ENCODE measurements at regions not wholly inside any gene's neighbourhood (a gene's known extent, or its start where the extent isn't known, plus 50 kb on each side); places are given as distances from the start of the nearest gene placed in this dataset.
"Not testable (repeated sequence)": the region's sequence is repeated elsewhere in the genome, so short reads cannot be mapped to it uniquely, and the experiment has no call there.

DNA sequence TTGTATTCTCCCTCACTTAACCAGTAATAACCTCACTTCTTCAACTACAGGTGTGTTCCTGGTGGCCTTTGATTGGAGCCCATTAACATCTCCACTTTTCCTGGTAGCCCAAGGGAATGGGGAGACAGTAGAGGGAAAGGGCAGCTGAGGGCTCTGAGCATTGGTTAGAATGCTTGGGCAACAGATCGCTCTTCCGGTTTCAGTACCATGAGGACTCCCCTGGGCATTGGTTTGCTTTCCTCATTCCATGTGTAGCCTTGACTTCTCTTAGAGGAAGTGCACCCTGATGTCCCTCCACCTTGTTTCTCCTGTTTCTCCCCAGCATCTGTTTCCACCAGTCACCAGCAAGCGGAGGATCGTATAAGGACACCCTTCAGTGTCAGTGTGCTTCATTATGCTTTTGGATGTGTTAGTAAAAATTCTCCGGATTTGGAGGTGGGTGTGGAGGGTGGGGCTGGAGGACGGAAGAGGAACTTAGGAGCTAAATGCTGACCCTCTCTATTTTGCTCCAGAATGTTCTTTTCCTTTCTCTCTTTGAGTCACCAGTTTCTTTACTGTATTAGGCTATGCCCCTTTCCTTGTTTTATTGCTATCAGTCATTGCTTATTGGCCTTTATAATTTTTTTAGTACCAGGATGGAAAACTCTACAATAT is 50.6 kb upstream of the ZNG1B start:
- TF ChIP-seq, protein P1, sequence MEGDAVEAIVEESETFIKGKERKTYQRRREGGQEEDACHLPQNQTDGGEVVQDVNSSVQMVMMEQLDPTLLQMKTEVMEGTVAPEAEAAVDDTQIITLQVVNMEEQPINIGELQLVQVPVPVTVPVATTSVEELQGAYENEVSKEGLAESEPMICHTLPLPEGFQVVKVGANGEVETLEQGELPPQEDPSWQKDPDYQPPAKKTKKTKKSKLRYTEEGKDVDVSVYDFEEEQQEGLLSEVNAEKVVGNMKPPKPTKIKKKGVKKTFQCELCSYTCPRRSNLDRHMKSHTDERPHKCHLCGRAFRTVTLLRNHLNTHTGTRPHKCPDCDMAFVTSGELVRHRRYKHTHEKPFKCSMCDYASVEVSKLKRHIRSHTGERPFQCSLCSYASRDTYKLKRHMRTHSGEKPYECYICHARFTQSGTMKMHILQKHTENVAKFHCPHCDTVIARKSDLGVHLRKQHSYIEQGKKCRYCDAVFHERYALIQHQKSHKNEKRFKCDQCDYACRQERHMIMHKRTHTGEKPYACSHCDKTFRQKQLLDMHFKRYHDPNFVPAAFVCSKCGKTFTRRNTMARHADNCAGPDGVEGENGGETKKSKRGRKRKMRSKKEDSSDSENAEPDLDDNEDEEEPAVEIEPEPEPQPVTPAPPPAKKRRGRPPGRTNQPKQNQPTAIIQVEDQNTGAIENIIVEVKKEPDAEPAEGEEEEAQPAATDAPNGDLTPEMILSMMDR (IDR thresholded peaks at IDR 0.05), result not testable (repeated sequence)
- not testable (repeated sequence) for TF ChIP-seq EZH2 (IDR thresholded peaks at IDR 0.05; ENCODE audit: borderline replicate concordance, insufficient read depth, low read depth, low read length, poor library complexity, severe bottlenecking)
